ENCODE measurements at regions not wholly inside any gene's neighbourhood (a gene's known extent, or its start where the extent isn't known, plus 50 kb on each side); places are given as distances from the start of the nearest gene placed in this dataset.

DNA sequence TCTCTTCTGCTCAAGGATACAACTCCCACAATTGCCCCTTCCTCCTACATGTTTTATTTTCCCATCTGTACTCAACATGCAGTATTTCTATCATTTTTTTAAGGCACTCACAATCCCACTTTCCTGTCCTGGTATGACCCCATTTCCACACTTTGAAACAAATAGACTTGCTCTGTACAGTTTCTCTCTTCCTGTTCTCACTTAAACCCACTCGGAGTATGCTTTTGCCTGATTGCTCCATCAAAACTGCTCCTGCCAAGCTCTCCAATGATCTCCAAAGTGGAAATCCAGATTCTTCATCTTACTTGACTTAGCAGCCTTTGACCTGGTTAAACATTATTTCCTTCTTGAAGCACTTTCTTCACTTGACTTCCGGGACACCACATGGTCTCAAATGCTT, 384.5 kb downstream of the SEC23A start:
- H3K4me2 ChIP-seq, result no peak overlapping the region
- Mint-ChIP-seq H3K27me3 (ENCODE audit: insufficient read depth, low read depth) (peaks cover 17% of the 10 kb centered on the region), H3K9me3 (peaks cover 6% of the 10 kb centered on the region), H3K4me3 (no peak overlapping the region), H3K27ac (no peak overlapping the region), H3K36me3 (no peaks in the 10 kb centered on the region), H3K4me1 (no peaks in the 10 kb centered on the region)
- no peak for DNase-seq (ENCODE audit: low spot score)
- H3K9ac ChIP-seq, result no peak overlapping the region
- H3K36me3 ChIP-seq, result no peaks in the 10 kb centered on the region
- no peak for TF ChIP-seq EZH2phosphoT487 (IDR thresholded peaks at IDR 0.05)
- TF ChIP-seq, protein P1, sequence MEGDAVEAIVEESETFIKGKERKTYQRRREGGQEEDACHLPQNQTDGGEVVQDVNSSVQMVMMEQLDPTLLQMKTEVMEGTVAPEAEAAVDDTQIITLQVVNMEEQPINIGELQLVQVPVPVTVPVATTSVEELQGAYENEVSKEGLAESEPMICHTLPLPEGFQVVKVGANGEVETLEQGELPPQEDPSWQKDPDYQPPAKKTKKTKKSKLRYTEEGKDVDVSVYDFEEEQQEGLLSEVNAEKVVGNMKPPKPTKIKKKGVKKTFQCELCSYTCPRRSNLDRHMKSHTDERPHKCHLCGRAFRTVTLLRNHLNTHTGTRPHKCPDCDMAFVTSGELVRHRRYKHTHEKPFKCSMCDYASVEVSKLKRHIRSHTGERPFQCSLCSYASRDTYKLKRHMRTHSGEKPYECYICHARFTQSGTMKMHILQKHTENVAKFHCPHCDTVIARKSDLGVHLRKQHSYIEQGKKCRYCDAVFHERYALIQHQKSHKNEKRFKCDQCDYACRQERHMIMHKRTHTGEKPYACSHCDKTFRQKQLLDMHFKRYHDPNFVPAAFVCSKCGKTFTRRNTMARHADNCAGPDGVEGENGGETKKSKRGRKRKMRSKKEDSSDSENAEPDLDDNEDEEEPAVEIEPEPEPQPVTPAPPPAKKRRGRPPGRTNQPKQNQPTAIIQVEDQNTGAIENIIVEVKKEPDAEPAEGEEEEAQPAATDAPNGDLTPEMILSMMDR (IDR thresholded peaks at IDR 0.05), result no peak
- no peak for TF ChIP-seq EZH2 (IDR thresholded peaks at IDR 0.05)
- no peaks in the 10 kb centered on the region for H4K20me1 ChIP-seq (ENCODE audit: low read depth)
- H3K27ac ChIP-seq, result no peak overlapping the region
- H3K79me2 ChIP-seq (ENCODE audit: low read depth), result no peaks in the 10 kb centered on the region
- no peaks in the 10 kb centered on the region for H3K4me1 ChIP-seq
- no peak overlapping the region for H3K4me3 ChIP-seq
- no peaks in the 10 kb centered on the region for H3K27me3 ChIP-seq
- H2AFZ ChIP-seq (replicated peaks), result no peak overlapping the region
- H3K9me3 ChIP-seq (ENCODE audit: low read depth), result no peaks in the 10 kb centered on the region
- no peaks in the 10 kb centered on the region for H3F3A ChIP-seq (ENCODE audit: low read depth)

DNA sequence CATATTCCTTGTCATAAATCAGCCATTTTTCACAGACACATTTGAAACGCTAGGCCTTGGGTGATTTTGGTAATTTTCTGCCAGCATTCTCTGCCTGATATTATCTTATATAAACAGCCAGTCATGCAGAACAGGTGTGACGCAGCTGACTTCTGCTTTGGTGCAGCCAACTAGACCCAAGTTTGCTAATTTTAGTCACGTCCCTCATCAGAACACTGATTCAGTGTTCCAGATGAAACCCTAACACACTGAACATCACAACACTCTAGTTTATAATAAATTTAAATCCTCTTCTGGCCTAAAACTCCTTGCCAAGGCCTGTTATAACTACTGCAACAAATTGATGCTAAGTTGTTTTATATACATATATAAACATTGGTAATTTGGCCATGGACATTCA, 386.1 kb downstream of the SEC23A start:
- H3K4me2 ChIP-seq, result no peak overlapping the region
- no peaks in the 10 kb centered on the region for H4K20me1 ChIP-seq (ENCODE audit: low read depth)
- no peak overlapping the region for H2AFZ ChIP-seq (replicated peaks)
- H3K27me3 ChIP-seq, result no peaks in the 10 kb centered on the region
- no peak overlapping the region for H3K27ac ChIP-seq
- no peak overlapping the region for H3K27ac Mint-ChIP-seq
- H3K9me3 Mint-ChIP-seq, result peaks cover 16% of the 10 kb centered on the region
- H3K4me3 Mint-ChIP-seq, result no peak overlapping the region
- TF ChIP-seq, protein P1 (IDR thresholded peaks at IDR 0.05), result no peak
- TF ChIP-seq EZH2phosphoT487 (IDR thresholded peaks at IDR 0.05) (no peak), EZH2 (IDR thresholded peaks at IDR 0.05) (no peak)
- no peaks in the 10 kb centered on the region for H3K9me3 ChIP-seq (ENCODE audit: low read depth)
- no peaks in the 10 kb centered on the region for H3K36me3 Mint-ChIP-seq
- H3K4me1 Mint-ChIP-seq, result no peaks in the 10 kb centered on the region
- H3K27me3 Mint-ChIP-seq (ENCODE audit: insufficient read depth, low read depth), result peaks cover 31% of the 10 kb centered on the region
- no peaks in the 10 kb centered on the region for H3K36me3 ChIP-seq
- no peaks in the 10 kb centered on the region for H3K79me2 ChIP-seq (ENCODE audit: low read depth)
- no peaks in the 10 kb centered on the region for H3F3A ChIP-seq (ENCODE audit: low read depth)
- H3K4me1 ChIP-seq, result no peaks in the 10 kb centered on the region
- H3K4me3 ChIP-seq, result no peak overlapping the region
- no peak overlapping the region for H3K9ac ChIP-seq
- no peak for DNase-seq (ENCODE audit: low spot score)

DNA sequence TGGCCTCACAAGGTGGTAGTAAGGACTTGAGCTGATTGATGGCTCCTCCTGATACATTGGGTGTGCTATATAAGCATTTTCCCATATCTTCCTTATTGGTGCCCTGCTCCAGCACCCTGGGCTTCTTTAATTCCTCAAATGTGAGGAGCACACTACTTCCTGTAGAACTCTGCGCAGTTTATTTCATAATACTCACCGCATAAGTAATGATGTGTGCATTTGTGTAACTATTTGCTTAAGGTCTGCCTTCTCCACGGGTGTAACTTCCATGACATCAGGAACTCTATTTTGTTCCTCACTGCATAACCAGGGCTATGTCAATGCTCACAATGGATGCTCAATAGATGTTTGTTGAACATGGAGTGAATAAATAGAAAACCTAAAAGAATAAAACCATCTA, 392.2 kb downstream of the SEC23A start:
- Histone ChIP-seq H3K4me1 (no peaks in the 10 kb centered on the region), H4K20me1 (ENCODE audit: low read depth) (no peaks in the 10 kb centered on the region), H3K36me3 (no peaks in the 10 kb centered on the region), H3K27me3 (no peaks in the 10 kb centered on the region), H2AFZ (replicated peaks) (no peak overlapping the region), H3K4me3 (no peak overlapping the region), H3K9ac (no peak overlapping the region), H3K9me3 (ENCODE audit: low read depth) (no peaks in the 10 kb centered on the region), H3K4me2 (no peak overlapping the region), H3K79me2 (ENCODE audit: low read depth) (no peaks in the 10 kb centered on the region), H3F3A (ENCODE audit: low read depth) (no peaks in the 10 kb centered on the region), H3K27ac (no peak overlapping the region)
- Mint-ChIP-seq H3K4me3 (no peak overlapping the region), H3K36me3 (no peaks in the 10 kb centered on the region), H3K9me3 (peaks cover 18% of the 10 kb centered on the region), H3K4me1 (peaks cover 21% of the 10 kb centered on the region), H3K27me3 (ENCODE audit: insufficient read depth, low read depth) (peaks cover 38% of the 10 kb centered on the region), H3K27ac (no peak overlapping the region)
- TF ChIP-seq EZH2 (IDR thresholded peaks at IDR 0.05) (no peak), EZH2phosphoT487 (IDR thresholded peaks at IDR 0.05) (no peak)
- TF ChIP-seq, protein P1 (IDR thresholded peaks at IDR 0.05), result no peak
- DNase-seq (ENCODE audit: low spot score), result no peak

Data from neural progenitor cell (in vitro differentiated cells).